HG03139 (cell line): ENCODE measurements at regions not wholly inside any gene's neighbourhood (a gene's known extent, or its start where the extent isn't known, plus 50 kb on each side); places are given as distances from the start of the nearest gene placed in this dataset.

Experiments
- ATAC-seq: cut with Tn5 transposase; IDR thresholded peaks from one replicate; pipeline ENCODE4 v1.9.1; 2021; ENCODE audit not compliant: unreplicated experiment

DNA sequence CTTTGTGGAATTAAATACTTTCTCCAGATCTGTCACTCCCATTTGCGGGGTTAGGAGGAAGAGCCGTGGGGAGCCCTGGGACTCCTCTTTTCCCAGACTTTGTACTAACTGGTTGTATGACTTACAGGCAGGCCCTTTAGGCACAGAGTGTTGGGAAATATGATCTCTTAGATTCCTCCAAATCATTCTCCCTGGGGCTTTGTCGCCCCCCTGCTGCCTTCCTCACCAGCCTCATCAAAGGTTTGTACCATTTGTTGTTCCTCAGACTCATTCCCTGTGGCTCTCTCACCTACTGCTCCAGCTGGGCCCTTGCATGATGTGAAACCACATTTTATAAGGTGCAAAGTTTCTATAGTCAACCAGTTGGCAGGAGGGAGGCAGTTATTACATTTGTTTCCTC lies 56.4 kb downstream of the CRYGS start:
- no peak for ATAC-seq

DNA sequence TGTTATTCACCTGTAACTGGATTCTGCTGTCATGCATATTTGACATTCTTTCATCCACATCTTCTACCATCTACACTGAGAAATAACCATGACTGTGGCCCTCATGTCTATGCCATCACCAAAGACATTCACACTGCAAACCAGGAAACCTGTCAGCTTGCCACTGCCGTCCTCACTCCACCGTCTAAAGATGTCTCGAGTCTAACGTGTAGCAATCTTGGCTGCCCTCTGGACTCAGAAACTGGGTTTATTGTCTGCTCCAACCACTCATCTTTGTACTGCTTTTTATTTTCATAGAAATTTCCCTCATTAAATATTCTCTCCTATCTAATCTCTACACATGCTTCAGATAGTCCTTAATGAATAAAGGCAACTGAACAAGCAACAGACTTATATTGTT lies 57.1 kb downstream of the CRYGS start:
- ATAC-seq = no peak

DNA sequence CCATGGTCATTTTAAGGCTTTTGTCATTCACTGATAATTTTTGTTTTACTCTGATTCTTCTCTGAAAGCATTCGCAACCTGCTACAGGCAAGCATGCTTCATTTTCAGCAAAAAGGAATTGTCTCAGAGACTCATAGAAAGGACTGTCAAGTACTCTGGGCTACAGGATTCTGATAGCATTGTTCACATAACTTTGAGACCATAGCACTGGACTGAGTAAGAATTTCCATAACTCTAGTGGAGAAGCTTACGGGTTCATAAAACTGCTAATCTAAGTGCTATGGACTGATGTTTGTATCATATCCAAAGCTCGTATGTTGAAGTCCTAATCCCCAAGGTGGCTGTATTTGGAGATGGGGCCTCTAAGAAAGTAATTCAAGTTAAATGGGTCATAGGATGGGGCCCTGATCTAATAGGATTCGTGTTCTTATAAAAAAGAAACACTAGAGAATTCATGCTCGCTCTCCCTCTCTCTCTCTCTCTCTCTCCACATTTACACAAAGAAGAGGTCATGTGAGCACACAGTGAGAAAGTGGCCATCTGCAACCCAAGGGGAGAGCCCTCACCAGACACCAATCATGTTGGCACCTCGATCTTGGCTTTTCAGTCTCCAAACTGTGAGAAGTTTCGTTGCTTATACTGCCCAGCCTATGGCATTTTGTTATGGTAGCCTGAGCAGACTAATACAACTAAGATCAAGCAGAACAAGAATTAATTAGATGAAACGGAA lies 60.4 kb downstream of the CRYGS start:
- no peak for ATAC-seq

DNA sequence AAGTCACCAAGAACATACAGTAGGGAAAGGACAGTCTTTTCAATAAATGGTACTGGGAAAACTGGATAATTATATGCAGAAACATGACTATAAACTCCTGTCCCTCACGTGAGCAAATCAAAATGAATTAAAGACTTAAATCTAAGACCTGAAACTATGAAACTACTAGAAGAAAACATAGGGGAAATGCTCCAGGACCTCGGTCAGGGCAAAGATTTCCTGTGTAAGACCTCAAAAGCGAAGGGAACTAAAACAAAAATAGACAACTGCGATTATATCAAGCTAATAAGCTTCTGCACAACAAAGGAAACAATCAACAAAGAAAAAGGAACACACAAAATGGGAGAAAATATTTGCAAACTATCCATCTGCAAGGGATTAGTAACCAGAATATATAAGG lies 62.7 kb downstream of the CRYGS start:
- ATAC-seq = no peak

DNA sequence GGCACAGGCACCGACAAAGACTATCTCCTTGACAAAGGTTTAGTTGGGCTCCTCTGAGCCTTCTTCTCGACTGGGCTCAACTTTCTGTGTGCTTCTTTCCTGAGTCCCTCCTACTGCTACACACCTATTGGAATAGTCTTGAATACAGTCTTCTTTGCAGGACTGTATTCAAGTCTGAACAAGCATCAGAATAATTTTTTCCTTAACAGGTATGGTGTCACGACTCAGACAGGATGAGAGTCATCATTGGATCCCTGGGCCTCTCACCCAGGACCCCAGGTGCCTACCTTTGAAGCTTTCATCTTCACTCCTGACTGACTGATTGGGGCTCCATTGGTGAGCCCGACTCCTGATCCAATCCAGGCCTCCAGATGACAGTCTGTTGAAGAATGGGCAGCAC lies 66.3 kb downstream of the CRYGS start:
- ATAC-seq = no peak

DNA sequence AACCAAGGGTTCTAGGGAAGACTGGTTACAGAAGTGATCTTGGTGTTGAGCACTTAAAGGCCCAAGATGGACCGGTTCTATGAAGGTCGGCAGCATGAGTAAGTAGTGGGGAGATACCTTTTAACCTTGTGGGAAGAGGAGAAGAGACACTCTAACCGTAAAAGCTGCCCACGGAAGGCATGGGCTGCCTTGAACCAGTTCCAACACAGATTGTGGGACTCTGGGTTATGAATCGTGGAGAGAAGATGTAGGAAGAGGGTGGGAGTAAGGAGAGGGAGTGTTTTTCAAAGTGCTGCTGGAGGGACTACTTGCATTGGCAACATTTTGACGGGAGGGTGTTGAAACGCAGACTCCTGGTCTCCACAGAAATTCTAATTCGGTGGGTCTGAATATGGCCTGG lies 67.1 kb downstream of the CRYGS start:
- no peak for ATAC-seq

DNA sequence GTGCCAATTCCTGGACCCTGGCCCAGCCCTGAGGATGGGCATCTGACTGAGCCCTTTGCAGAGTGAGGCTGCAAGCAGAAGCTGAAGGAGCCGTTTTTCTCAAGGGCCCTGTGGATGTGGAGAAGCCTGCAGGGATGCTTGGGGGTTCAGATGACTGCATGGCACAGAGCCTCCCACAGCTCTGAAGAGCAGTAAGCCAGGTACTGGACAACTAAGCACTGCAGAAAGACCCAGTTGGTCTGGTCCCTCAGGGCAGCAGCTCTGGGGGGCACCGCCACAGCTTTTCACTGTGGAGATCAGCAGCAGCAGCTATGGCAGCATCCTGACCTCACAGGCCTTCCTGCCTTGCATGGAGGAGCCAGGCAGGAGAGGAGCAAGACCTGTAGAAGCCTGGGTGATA lies 67.6 kb downstream of the CRYGS start:
- no peak for ATAC-seq

DNA sequence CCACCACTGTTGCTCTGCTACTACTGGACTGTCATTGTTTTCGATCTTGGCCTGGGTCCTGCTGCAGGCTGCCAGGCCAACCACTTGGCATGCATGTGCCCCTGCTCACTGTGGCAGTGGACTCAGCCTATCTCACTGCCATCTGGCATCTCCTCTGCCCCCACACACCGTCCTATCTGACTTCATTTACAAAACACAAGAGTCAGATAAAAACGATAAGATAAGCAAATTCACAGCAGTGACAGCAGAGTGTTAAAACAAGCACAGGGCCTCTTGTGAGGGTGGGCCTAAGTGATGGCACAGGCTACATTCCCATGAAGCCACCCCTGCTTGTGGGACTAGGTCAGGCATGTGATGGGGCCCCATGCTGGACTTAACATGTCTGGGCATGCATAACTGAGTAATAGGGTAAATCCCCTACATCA lies 68.1 kb downstream of the CRYGS start:
- ATAC-seq = no peak

DNA sequence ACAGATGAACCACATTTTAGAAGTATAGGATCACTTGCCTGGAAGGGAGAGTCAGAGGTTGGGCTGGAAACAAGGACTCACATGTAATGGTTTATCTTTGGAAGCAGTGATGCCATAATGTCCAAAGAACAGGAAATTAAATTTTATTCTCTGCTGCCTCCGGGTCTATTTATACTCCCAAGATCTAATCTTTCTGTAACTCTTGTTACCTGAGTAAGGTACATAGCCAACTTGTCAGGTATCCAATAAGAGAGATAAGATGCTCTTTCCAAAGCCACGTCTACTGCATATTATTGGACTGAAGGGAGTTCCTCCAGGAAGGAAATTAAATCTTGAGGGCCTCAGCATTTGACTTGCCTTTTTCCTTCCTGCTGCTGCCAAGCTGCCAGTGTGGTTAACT lies 71.0 kb downstream of the CRYGS start:
- ATAC-seq = no peak

DNA sequence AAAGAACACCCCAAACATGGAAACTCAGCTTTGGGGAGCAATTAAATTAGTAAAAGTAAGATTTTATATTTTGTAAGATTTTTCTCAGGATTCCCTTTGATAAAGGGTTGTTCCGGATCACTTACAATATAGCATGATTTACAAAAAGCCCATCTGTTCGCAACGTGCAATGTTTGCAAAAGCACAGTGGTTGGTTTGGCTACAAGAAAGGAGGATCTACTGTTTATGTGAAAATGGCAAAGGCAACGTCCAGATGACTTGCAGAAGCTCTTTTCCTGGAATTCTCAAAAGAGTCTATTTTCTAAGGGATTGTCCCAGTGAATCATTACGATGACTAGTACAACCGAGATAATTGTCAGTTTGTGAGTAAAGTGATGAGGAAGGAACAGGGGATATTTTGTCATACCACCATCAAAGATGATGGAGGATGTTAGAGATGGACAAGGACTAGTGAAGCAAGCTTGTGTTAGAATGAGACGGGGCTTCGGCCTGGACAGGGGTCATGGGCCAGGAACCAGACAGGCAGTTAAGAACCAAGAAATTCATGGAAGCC lies 71.6 kb downstream of the CRYGS start:
- no peak for ATAC-seq

DNA sequence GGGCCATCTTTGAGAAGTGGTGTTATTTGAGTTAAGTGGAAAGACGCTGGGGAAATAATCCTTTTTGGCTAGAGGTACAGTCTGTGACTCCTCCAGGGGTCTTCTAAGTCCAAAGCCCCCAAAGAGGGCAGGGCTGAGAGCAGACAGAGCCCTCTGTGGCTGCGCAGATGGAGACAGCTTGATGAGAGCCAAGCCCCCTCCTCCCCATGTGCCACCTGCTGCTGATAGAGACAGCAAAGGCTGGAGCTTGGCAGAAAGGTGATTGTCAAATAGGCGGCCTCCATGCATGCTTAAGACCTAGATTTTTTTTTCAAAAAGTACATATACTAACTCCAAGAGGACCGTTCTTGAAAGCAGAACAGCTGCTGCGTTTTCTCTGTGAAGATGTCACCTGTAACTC lies 72.4 kb downstream of the CRYGS start:
- ATAC-seq = no peak

DNA sequence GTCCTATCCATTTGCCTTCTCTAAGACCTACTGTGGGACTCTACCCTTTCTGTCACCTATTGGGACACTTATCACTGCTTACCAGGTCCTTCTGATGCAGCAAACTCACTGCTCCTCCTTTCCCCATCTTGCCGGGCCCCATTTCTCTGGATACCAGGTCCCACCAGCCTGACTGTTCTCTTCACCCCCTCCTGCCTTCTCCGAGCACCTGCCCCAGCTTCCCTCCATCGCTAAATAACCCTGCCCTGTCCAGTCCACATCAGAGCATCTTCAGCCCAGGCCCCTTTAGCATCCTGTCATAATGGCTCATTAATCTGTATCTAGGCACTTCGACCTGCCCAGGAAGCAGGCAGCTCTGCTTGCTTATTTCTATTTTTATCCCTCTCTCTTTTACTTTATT lies 74.7 kb downstream of the CRYGS start:
- no peak for ATAC-seq

DNA sequence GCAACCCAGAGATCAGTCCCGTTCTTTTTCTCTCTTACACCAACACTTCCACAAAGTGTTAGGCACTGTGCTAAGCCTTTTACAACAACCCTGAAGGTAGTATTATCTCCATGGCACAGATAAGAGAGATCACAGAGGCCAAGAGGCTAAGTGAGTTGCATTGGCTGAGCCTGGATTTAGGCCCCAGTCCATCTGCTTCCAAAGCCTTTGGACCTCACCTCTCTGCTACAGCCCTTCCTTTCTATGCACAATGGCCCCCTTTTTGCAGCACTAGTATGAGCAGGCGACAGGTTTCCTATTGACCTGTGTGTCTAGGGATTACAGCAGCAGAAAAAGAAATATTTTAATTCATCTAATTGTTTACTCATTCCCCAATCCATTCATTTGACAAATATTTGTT lies 76.2 kb downstream of the CRYGS start:
- no peak for ATAC-seq

DNA sequence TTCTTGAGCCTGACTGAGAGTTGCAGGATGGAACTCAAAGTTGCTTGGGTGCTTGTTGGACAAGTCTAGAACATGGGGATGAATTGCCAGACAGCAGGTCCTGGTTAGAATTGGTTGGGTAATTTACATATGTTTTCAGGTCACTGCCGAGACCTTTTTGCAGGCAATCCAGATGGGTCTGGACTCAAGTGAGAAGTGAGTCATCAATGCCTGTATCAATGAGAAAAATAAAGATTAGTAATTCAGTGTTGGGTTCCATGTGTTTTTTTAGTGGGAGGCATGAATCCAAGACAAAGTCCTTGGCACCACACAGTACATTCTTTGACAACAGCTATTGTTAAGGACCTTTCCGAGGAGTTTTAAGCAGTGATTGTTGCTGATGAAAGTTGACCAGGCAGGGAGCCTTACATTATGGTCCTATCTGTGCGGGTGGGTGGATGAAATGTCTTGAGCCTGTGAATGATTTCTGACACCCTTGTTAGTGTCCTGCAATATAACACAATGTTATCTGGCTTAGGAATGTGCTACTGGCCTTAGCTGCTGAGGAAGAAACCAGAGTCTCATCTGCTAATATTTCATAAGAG lies 77.7 kb downstream of the CRYGS start:
- ATAC-seq = no peak

DNA sequence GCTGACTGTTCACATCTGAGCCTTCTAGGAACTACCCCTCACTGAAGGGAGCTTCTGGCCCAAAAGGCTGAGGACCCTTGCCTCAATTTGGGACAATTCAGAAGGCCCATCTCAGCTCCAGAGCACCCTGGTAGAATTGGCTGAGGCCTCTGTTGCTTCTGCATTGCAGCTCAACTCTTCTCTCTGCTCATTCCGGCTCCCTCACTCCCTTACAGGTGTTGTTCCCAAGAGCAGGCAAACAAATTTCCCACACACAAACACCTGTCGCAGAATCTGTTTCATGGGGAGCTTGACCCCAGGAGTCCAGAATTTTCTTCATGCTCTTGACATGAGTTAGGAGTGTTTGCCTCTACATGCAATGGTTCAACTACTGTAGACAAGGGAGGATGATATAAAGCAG lies 78.7 kb downstream of the CRYGS start:
- no peak for ATAC-seq

DNA sequence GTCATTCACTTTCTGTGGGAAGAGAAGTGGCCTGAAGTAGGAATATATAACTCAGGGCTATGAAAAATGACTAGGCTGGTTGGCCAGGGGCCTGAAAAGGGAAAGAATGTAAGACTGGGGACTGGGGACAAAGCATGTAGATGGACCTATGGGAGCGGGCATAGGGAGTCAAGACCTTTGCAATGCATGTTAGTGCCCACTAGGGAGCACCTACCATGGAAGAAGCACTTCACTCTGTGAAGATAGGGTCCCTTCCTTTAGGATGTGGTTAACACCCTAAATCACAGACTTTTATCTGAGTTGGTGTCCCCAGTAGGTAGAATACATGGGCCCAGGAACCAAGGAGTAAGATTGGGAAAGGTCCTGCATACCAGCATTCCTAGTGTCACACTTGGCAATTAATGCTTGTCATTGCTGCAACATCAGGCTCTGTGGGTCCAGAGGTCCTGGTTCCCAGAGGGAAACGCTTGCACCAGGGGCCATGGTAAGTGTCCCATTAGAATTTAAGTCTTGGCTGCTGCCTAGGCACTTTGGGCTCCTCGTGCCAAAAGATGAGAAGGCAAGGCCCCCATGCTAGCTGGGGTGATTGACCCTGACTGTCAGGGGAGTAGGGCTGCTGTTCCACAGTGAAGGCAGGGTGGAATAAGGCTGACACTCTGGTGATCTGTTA lies 79.6 kb downstream of the CRYGS start:
- ATAC-seq = no peak

DNA sequence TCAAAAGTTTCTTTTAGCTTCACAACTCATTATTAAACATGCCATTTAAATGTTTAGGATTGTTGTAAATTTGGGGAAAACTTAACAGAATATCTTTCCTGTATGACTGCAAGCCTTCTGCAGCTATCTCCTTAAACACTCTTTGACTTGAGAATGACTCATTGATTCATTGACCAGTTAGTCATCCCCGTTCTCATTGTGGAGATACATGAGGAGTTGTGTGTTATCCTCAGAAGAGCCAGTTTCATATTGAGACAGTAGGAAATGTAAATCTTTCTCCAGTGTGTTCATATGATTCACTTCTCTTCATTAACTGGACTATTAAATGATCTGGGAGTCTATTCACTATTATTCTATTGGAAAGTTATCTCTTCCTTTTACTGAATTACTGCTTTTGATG lies 83.0 kb downstream of the CRYGS start:
- ATAC-seq = no peak

DNA sequence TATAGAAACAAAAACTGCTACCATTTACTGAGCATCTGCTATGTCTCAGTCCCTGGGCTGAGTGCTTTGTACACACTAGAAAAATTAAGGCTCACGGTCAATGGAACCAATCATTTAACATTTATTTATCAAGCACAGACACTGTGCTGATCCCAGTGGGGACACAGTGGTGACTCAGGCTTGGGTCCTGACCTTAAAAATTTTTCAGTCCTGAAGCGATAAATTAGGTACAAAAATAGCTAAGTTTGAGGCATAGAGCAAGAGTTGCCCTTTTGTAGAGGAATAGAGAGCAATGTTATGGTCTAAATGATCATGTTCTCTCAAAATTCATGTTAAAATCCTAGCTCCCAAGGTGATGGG lies 85.1 kb downstream of the CRYGS start:
- ATAC-seq = no peak

DNA sequence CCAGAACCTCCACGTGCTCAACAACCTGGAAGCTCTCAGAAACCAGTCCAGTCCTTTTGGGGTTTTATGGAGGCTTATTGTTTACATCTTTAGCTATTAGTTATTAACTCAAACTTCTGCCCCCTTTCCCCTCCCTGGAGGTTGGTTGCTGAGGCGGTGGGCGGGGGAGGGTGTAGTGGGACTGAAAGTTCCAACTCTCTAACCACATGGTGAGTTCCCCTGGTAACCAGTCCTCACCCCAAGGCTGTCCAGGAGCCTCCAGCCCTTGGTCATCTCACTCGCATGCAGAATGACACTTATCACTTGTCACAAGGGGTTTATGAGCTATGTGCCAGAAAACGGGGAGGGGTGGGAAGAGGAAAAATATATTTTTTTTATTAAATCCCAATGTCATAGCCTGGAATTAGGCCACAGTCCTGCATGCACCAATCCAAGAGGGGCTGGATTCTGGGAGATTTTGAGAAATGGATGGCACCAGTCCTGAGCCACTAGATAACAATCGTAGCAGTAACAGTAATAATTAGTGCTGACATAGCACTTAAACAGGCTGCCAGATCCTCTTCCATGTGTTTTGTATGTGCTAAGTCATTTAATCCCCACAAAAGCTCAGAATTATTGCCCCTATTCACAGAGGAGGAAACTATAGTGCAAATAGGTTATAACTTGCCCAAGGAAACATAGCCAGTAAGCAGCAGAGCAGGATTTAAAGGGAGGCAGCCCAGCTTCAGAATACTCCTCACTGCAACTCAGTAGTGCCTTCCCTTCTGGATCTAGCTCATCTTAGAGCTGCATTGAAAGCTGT lies 85.7 kb downstream of the CRYGS start:
- no peak for ATAC-seq

DNA sequence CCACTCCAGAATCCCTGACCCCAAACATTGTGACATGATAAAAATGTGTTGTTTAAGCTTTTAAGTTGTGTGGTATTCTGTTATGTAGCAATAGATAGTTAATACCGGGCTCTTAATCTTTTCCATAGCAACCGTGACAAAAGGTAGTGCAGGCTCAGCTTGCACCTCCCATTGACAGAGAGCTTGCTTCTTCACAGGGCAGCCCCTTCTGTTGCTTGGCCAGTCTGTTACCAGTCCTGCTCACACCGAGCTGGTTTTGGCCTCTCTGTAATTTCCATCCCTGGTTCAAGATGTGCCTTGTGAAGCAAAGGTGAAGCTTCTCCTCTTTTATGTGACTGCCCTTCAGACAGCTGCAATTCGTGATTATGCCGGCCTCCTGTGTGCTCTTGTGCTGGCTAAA lies 86.9 kb downstream of the CRYGS start:
- no peak for ATAC-seq

DNA sequence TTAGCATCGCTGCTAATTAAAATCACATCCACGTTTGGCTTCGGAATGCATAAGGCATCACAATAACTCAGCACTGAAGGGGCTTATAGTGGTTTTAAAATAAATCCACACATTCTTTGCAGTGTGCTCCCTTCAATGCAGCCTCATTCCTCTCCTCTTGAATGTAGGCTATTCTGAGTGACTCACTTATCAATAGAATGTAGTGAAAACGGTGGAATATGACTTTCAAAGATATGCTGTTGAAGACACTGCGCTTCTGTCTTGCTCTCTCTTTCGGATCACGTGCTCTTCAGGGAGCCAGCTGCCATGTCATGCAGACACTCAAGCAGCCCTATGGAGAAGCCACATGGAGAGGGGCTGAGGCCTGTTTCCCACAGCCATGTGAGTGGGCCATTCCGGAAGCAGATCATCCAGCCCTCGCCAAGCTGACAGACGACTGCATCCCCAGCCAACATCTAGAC lies 87.4 kb downstream of the CRYGS start:
- no peak for ATAC-seq
